ENCODE measurements at regions not wholly inside any gene's neighbourhood (a gene's known extent, or its start where the extent isn't known, plus 50 kb on each side); places are given as distances from the start of the nearest gene placed in this dataset.

- DNase-seq (no peak), ATAC-seq (ENCODE audit: poor library complexity) (no peak)
- intact Hi-C loops (cut with DNase I) = no loop called here
Measured at GRCh38 chr10:2958659-2959058, 108.7 kb upstream of the PFKP start.

DNA sequence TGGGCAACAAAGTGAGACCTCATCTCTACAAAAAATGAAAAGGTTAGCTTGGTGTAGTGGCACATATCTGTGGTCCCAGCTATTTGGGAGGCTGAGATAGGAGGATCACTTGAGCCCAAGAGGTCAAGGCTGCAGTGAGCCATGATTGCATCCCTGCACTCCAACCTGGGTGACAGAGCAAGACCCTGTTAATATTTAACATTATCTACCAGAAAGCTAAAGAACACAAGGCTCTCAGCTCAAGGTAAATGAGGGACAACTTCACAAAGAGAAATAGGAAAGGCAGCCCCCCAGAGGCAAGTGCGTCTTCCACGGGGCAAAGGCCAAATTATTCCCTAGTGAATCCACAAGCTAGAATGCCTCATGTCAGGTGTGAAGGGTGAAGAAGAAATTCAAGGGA lies 109.6 kb upstream of the PFKP start:
- intact Hi-C loops (cut with DNase I) = no loop called here
- ATAC-seq (ENCODE audit: poor library complexity) = no peak
- no peak for DNase-seq

- no peak for ATAC-seq (ENCODE audit: poor library complexity)
Measured at GRCh38 chr10:2955064-2955463, 112.3 kb upstream of the PFKP start.

GRCh38 chr10:2953495-2953894 lies 113.9 kb upstream of the PFKP start:
- intact Hi-C loops (cut with DNase I) = no loop called here
- ATAC-seq (ENCODE audit: poor library complexity) (no peak), DNase-seq (no peak)

More at GRCh38 chr10:2955064-2955463, 112.3 kb upstream of the PFKP start:
- intact Hi-C loops (cut with DNase I) = no loop called here
- no peak for DNase-seq

GRCh38 chr10:2951235-2951835 lies 116.0 kb upstream of the PFKP start:
- no peak for ATAC-seq (ENCODE audit: poor library complexity)
- intact Hi-C loops (cut with DNase I) = no loop called here
- no peak for DNase-seq

GRCh38 chr10:2950546-2950945 lies 116.8 kb upstream of the PFKP start:
- ATAC-seq (ENCODE audit: poor library complexity) (no peak), DNase-seq (no peak)
- intact Hi-C loops (cut with DNase I) = no loop called here

DNA sequence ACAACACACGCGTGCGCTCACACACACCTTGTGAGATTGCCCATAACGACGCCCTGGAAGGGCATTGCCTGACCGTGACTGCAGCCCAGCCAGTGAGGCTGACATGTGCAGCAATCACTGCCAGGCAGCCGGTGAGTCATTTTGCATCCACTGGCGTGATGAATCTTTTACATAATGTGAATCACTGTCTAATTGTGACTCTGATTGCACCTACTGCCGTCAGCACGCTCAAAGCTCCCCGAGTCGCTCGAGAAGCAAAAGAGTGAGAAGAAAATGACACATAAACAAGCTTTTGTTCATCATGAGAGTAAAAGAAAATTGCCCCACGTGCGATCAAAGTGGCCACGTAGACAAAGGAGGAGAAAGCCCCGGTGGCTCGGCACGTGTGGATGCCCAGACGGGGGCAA lies 117.4 kb upstream of the PFKP start:
- DNase-seq (no peak), ATAC-seq (ENCODE audit: poor library complexity) (no peak)
- intact Hi-C loops (cut with DNase I) = no loop called here

DNA sequence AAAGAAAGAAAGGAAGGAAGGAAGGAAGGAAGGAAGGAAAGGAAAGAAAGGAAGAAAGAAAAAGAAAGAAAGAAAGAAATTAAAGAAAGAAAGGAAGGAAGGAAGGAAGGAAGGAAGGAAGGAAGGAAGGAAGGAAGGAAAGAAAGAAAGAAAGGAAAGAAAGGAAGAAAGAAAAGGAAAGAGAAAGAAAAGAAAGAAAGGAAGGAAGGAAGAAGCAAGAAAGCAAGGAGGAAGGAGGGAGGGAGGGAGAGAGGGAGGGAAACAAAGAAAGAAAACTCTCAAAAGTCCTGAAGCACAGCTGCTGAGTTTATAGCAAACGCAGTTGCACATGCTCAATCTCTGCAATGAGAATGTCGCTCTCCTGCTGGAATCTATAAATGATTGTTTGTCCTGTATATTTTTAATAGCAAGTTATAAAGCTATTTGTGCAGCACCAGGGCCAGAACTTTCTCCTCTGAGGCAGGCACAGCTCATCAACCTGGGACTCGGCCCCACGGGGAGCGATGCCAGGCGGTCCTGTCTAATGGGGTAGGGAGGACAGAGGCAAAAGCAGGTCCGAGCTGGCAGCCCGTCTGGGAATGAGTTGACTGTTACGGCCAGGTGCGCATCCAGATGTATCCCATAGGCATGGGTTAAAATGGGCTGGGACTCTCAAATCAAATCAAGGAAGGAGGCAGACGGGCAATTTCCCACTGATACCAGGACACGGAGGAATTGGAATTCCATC lies 118.0 kb upstream of the PFKP start:
- intact Hi-C loops (cut with DNase I) = no loop called here
- no peak for ATAC-seq (ENCODE audit: poor library complexity)
- no peak for DNase-seq

DNA sequence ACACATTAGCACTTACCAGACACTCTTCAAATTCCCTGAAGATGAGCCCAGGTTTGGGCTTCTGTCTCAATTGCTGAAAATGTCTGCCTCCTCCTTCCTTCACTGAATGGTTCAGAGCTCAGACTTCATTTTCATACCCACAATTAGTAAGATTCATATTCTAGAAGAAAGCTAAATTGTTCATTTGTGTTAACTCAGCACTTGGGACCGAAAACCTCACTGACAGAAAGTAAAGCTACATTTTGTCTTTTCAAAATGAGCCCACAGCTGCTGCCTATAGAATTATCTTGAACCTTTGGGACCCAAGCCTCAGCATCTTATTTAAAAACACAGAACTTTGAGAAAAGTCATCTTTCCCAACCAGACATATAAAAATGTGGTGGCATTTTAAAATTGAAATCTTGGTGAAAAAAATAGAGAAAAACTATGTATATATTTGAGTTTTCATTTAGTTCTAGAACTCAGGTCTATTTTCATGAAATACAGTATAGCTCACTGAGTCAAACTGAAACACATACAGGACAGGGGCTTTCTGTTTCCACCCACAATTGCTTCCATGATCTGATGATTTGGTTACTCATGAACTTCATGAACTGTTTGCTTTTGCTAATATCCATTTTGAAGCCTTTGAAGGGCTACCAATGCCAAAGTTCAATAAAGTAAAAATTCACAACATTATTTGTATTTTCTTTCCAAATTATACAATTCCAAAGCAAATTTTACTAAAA lies 119.1 kb upstream of the PFKP start:
- ATAC-seq (ENCODE audit: poor library complexity) (no peak), DNase-seq (no peak)
- intact Hi-C loops (cut with DNase I) = no loop called here

GRCh38 chr10:2944788-2945187 lies 122.6 kb upstream of the PFKP start:
- ATAC-seq (ENCODE audit: poor library complexity) (no peak), DNase-seq (no peak)
- intact Hi-C loops (cut with DNase I) = no loop called here

- DNase-seq (no peak), ATAC-seq (ENCODE audit: poor library complexity) (no peak)
- intact Hi-C loops (cut with DNase I) = no loop called here
Measured at GRCh38 chr10:2943932-2944614, 123.3 kb upstream of the PFKP start.

- intact Hi-C loops (cut with DNase I) = no loop called here
Measured at GRCh38 chr10:2942938-2943337, 124.4 kb upstream of the PFKP start.

GRCh38 chr10:2938869-2939268 lies 128.5 kb upstream of the PFKP start:
- ATAC-seq (ENCODE audit: poor library complexity) = no peak
- intact Hi-C loops (cut with DNase I) = no loop called here

More at GRCh38 chr10:2942938-2943337, 124.4 kb upstream of the PFKP start:
- DNase-seq = no peak
- ATAC-seq (ENCODE audit: poor library complexity) = no peak

DNA sequence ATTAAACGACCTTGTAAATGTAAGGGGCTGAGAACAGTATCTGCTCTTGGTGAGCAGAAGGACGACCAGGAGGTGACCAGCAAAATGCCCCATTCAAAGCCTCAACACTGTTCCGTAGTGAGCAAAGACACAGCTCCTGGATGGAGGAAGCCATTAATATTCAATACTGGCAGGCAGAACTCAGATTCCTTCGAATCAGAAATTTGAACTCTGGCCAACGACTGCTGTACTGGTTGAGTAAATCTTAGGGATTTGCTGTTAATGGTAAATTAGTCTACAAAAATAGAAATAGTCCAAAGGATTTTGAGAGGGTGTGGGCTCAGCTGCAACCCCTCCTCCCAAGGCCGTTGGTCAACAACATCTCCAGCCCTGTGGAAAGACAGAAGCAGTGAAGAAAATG lies 130.5 kb upstream of the PFKP start:
- ATAC-seq (ENCODE audit: poor library complexity) = no peak
- intact Hi-C loops (cut with DNase I) = no loop called here

More at GRCh38 chr10:2938869-2939268, 128.5 kb upstream of the PFKP start:
- DNase-seq = no peak

DNA sequence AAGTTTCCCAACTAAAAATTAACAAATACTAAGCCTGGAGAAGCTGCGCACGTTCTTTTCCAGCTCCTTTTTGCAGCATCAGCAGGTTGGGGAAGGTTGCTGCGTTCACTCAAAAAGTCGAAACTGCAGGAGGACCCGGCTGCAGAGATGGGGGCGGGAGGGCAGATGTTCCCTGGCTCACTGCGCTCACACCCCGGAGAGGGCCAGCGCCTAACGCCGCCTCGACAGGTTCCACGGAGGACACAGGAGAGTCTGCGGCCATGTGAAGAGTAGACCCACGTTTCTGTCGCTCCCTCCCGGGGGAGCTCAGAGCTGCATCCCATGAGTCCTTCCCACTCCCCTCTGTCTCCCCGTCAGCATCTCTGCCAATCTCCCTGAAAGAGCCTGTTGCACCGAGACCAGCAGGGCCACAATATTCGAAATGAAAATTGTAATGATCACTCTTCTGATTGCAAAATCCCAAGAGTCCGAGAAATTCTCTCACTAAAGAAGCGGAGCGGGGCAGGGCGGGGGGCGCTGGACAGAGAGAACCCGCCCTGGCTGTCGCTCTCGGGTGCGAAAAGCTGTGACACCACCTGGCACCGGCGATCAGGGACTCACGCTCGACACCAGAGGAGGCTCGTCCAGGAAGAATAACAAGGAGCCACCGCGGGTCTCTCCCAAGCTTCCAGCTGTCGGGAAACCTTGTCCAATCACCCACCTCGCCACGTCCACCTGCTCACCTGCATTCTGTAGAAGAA lies 131.5 kb upstream of the PFKP start:
- DNase-seq = no peak
- intact Hi-C loops (cut with DNase I) = no loop called here
- no peak for ATAC-seq (ENCODE audit: poor library complexity)

More for the DNA sequence above, 130.5 kb upstream of the PFKP start:
- DNase-seq = no peak

GRCh38 chr10:2933924-2934323 lies 133.4 kb upstream of the PFKP start:
- intact Hi-C loops (cut with DNase I) = no loop called here
- ATAC-seq (ENCODE audit: poor library complexity) = no peak

DNA sequence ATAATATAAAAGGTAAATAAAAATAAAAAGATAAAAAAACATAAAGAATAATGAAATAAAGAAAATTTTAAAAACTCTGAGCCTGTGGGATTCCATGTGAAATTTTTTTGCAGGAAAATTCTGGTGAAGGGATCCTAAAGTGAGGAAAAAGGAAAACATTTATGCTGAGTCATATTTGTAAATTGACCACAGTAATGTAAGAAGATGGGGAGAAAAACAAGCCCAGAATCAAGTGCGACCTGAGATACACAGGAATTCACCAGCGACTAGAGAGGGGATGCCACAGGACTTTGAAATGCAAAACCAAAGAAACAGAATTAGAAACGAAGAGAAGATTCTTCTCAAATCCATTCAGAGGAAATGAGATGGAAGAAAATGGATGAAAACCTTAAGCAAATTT lies 133.8 kb upstream of the PFKP start:
- DNase-seq (no peak), ATAC-seq (ENCODE audit: poor library complexity) (no peak)
- intact Hi-C loops (cut with DNase I) = no loop called here

More at GRCh38 chr10:2933924-2934323, 133.4 kb upstream of the PFKP start:
- DNase-seq = no peak

GRCh38 chr10:2933071-2933470 lies 134.3 kb upstream of the PFKP start:
- ATAC-seq (ENCODE audit: poor library complexity) = no peak
- no peak for DNase-seq
- intact Hi-C loops (cut with DNase I) = no loop called here
